PC-3 (cell line): ENCODE measurements at regions not wholly inside any gene's neighbourhood (a gene's known extent, or its start where the extent isn't known, plus 50 kb on each side); places are given as distances from the start of the nearest gene placed in this dataset.

ENCODE experiments used
- ATAC-seq: fragments of 200-7000 bp; cut with Tn5 transposase; 2 replicates; pipeline ENCODE4 v1.9.1; 2020; ENCODE audit warnings: mild to moderate bottlenecking, moderate library complexity
- BruUV-seq: library from RNA; stranded (reverse); fragments of 400-500 nt; replicated peaks from 2 replicates; lab custom pipeline; 2021; lab: Mats Ljungman, UMichigan
- CTCF ChIA-PET: fragments of 300-600 bp; sonication (Branson Sonifier 250); formaldehyde crosslinking; loops from one replicate; lab custom pipeline; 2022; ENCODE audit warnings: antibody characterized with exemption; lab: Charles Lee
- POLR2A ChIA-PET: fragments of 300-600 bp; sonication (Branson Sonifier 250); formaldehyde crosslinking; loops from one replicate; lab custom pipeline; 2022; ENCODE audit warnings: antibody characterized with exemption; ENCODE audit not compliant: unreplicated experiment; lab: Charles Lee
- DNase-seq: peaks from one replicate; pipeline ENCODE4 v3.0.0-alpha.2; 2015
- H2AFZ ChIP-seq: fragments of 300-600 bp; sonication (generic); 2 replicates; pipeline ENCODE4 v1.6.0; 2016; ENCODE audit warnings: antibody characterized with exemption, low read length
- H3F3A ChIP-seq: fragments of 300-600 bp; sonication (generic); one replicate; pipeline ENCODE4 v1.6.0; 2017; ENCODE audit warnings: antibody characterized with exemption, low read length, control low read depth, mild to moderate bottlenecking; ENCODE audit not compliant: unreplicated experiment
- H3K27ac ChIP-seq: fragments of 300-600 bp; sonication (generic); 2 replicates; pipeline ENCODE4 v1.5.1; 2016; ENCODE audit warnings: mild to moderate bottlenecking, low read length
- H3K27me3 ChIP-seq: fragments of 300-600 bp; sonication (generic); 2 replicates; pipeline ENCODE4 v1.6.1; 2016; ENCODE audit warnings: low read length, mixed read lengths
- H3K36me3 ChIP-seq: fragments of 300-600 bp; sonication (generic); 2 replicates; pipeline ENCODE4 v1.6.1; 2016; ENCODE audit warnings: low read depth, mixed run types, low read length, mixed read lengths
- H3K4me1 ChIP-seq: fragments of 300-600 bp; sonication (generic); 2 replicates; pipeline ENCODE4 v1.5.1; 2016; ENCODE audit warnings: low read length; ENCODE audit not compliant: insufficient read depth
- H3K4me2 ChIP-seq: fragments of 300-600 bp; sonication (generic); 2 replicates; pipeline ENCODE4 v1.6.0; 2016; ENCODE audit warnings: low read length
- H3K4me3 ChIP-seq: fragments of 300-600 bp; sonication (generic); 2 replicates; pipeline ENCODE4 v1.5.1; 2016; ENCODE audit warnings: mild to moderate bottlenecking, low read length, mixed read lengths
- H3K79me2 ChIP-seq: fragments of 300-600 bp; sonication (generic); 2 replicates; pipeline ENCODE4 v1.6.1; 2017; ENCODE audit warnings: low read length, mixed read lengths
- H3K9ac ChIP-seq: fragments of 300-600 bp; sonication (generic); 2 replicates; pipeline ENCODE4 v1.6.0; 2016; ENCODE audit warnings: mild to moderate bottlenecking, low read length
- H3K9me2 ChIP-seq: fragments of 300-600 bp; sonication (generic); replicated peaks from 2 replicates; pipeline ENCODE4 v1.6.1; 2016; ENCODE audit warnings: mixed run types, low read length, mixed read lengths
- H3K9me3 ChIP-seq: fragments of 300-600 bp; sonication (generic); 2 replicates; pipeline ENCODE4 v1.6.1; 2016; ENCODE audit warnings: low read length, mixed read lengths
- H4K20me1 ChIP-seq: fragments of 300-600 bp; sonication (generic); 2 replicates; pipeline ENCODE4 v1.6.1; 2016; ENCODE audit warnings: low read length, mixed read lengths
- CTCF ChIP-seq: fragments of 300-600 bp; sonication (generic); conservative IDR thresholded peaks from 2 replicates; pipeline ENCODE4 v1.5.1; 2017; ENCODE audit warnings: antibody characterized with exemption, low read depth, mild to moderate bottlenecking, low read length
- EZH2 ChIP-seq: fragments of 300-600 bp; sonication (generic); IDR thresholded peaks from one replicate; pipeline ENCODE4 v1.6.1; 2017; ENCODE audit warnings: antibody characterized with exemption, mild to moderate bottlenecking, low read length; ENCODE audit not compliant: unreplicated experiment
- EZH2phosphoT487 ChIP-seq: fragments of 300-600 bp; sonication (generic); IDR thresholded peaks from 2 replicates; pipeline ENCODE4 v1.6.1; 2018; ENCODE audit warnings: mild to moderate bottlenecking, antibody characterized with exemption, low read length, borderline replicate concordance
- intact Hi-C: fragments of 100-400 bp; cut with micrococcal nuclease; formaldehyde crosslinking; loops from 2 replicates; pipeline ENCODE4 v1.9.0; 2023

GRCh38 chr4:176525576-176525975, 205.8 kb downstream of the SPCS3 start:
- Histone ChIP-seq H3K9me3 (no peaks in the 10 kb centered on the region), H3K9ac (no peak overlapping the region), H3K27ac (no peak overlapping the region), H3K36me3 (no peaks in the 10 kb centered on the region), H3K4me2 (no peak overlapping the region), H2AFZ (0 out of 2 replicates have a peak overlapping the region, but pooled peaks have one; percentile 35), H4K20me1 (no peaks in the 10 kb centered on the region), H3F3A (no peaks in the 10 kb centered on the region), H3K9me2 (no peaks in the 10 kb centered on the region), H3K4me1 (no peaks in the 10 kb centered on the region), H3K79me2 (no peaks in the 10 kb centered on the region), H3K4me3 (no peak overlapping the region), H3K27me3 (no peaks in the 10 kb centered on the region)
- TF ChIP-seq EZH2 (no peak), EZH2phosphoT487 (no peak), CTCF (no peak)
- intact Hi-C loops = no loop called here
- BruUV-seq = no TSS peak
- no peak for DNase-seq
- ChIA-PET CTCF (no interaction called here), POLR2A (interaction anchor here (0.7 kb wide), 1 partner anchor 494 kb away, joined by 3 read pairs; no protein-coding TSS in a partner anchor)
- no peak for ATAC-seq

GRCh38 chr4:176526704-176527103, 206.9 kb downstream of the SPCS3 start:
- BruUV-seq = no TSS peak
- H3K79me2 ChIP-seq = no peaks in the 10 kb centered on the region
- TF ChIP-seq CTCF = no peak
- no peak for TF ChIP-seq EZH2
- no peak for TF ChIP-seq EZH2phosphoT487
- POLR2A ChIA-PET = no interaction called here
- CTCF ChIA-PET = no interaction called here
- no peak overlapping the region for H2AFZ ChIP-seq
- H3K27ac ChIP-seq = no peak overlapping the region
- H3K4me1 ChIP-seq = no peaks in the 10 kb centered on the region
- no peak overlapping the region for H3K4me3 ChIP-seq
- no peak overlapping the region for H3K9ac ChIP-seq
- no peak for DNase-seq
- H3K4me2 ChIP-seq = no peak overlapping the region
- no peaks in the 10 kb centered on the region for H3K36me3 ChIP-seq
- no peaks in the 10 kb centered on the region for H3F3A ChIP-seq
- intact Hi-C loops = no loop called here
- no peaks in the 10 kb centered on the region for H3K9me3 ChIP-seq
- ATAC-seq = no peak
- H3K27me3 ChIP-seq = no peaks in the 10 kb centered on the region
- no peaks in the 10 kb centered on the region for H3K9me2 ChIP-seq
- H4K20me1 ChIP-seq = no peaks in the 10 kb centered on the region

GRCh38 chr4:176529574-176529973, 209.8 kb downstream of the SPCS3 start:
- Histone ChIP-seq H3K36me3 (no peaks in the 10 kb centered on the region), H3K9ac (no peak overlapping the region), H4K20me1 (no peaks in the 10 kb centered on the region), H3K27ac (no peak overlapping the region), H3K4me2 (no peak overlapping the region), H3K9me3 (no peaks in the 10 kb centered on the region), H3K4me1 (peaks cover 6% of the 10 kb centered on the region; the same call in 1 of the 2 replicates), H3K4me3 (no peak overlapping the region), H3K9me2 (no peaks in the 10 kb centered on the region), H3K27me3 (no peaks in the 10 kb centered on the region), H3K79me2 (no peaks in the 10 kb centered on the region), H2AFZ (no peak overlapping the region), H3F3A (no peaks in the 10 kb centered on the region)
- CTCF ChIA-PET = no interaction called here
- no TSS peak for BruUV-seq
- POLR2A ChIA-PET = no interaction called here
- ATAC-seq (no peak), DNase-seq (no peak)
- TF ChIP-seq EZH2phosphoT487 = no peak
- TF ChIP-seq CTCF = no peak
- TF ChIP-seq EZH2 = no peak
- intact Hi-C loops = no loop called here
